Activated CD4-positive, alpha-beta T cell treated with anti-CD3 and anti-CD28 coated beads for 4 hours (primary cell): ENCODE measurements at regions not wholly inside any gene's neighbourhood (a gene's known extent, or its start where the extent isn't known, plus 50 kb on each side); places are given as distances from the start of the nearest gene placed in this dataset.

Experiments used
- DNase-seq, 2 donors: peaks; one replicate each; pipeline ENCODE4 v3.0.0-alpha.2; 2020

GRCh38 chr9:108674766-108675530 is 180.8 kb downstream of the ACTL7B start:
- DNase-seq = no peak

- DNase-seq = no peak
Measured at GRCh38 chr9:108673386-108673785, 182.4 kb downstream of the ACTL7B start.

GRCh38 chr9:108672475-108673190 is 183.2 kb downstream of the ACTL7B start:
- DNase-seq = no peak

GRCh38 chr9:108671794-108672193 is 184.0 kb downstream of the ACTL7B start:
- DNase-seq = no peak

- no peak for DNase-seq
Measured at GRCh38 chr9:108671176-108671575, 184.6 kb downstream of the ACTL7B start.

- no peak for DNase-seq
Measured at GRCh38 chr9:108668938-108669335, 186.8 kb downstream of the ACTL7B start.

- no peak for DNase-seq
Measured at GRCh38 chr9:108668191-108668937, 187.4 kb downstream of the ACTL7B start.

GRCh38 chr9:108666240-108666784 is 189.5 kb downstream of the ACTL7B start:
- no peak for DNase-seq

- no peak for DNase-seq
Measured at GRCh38 chr9:108665521-108666239, 190.1 kb downstream of the ACTL7B start.

GRCh38 chr9:108664309-108665255 is 191.2 kb downstream of the ACTL7B start:
- DNase-seq = no peak

GRCh38 chr9:108663422-108663821 is 192.4 kb downstream of the ACTL7B start:
- no peak for DNase-seq

GRCh38 chr9:108662956-108663355 is 192.8 kb downstream of the ACTL7B start:
- DNase-seq = no peak

- DNase-seq = no peak
Measured at GRCh38 chr9:108662091-108662875, 193.5 kb downstream of the ACTL7B start.

- DNase-seq = no peak
Measured at GRCh38 chr9:108656566-108656965, 199.2 kb downstream of the ACTL7B start.

GRCh38 chr9:108655818-108656217 is 200.0 kb downstream of the ACTL7B start:
- DNase-seq = no peak

GRCh38 chr9:108654566-108654965 is 201.2 kb downstream of the ACTL7B start:
- DNase-seq = no peak

- no peak for DNase-seq
Measured at GRCh38 chr9:108652851-108653250, 202.9 kb downstream of the ACTL7B start.

GRCh38 chr9:108650826-108651225 is 205.0 kb downstream of the ACTL7B start:
- DNase-seq = no peak

GRCh38 chr9:108645520-108645919 is 210.3 kb downstream of the ACTL7B start:
- DNase-seq = no peak

- DNase-seq = no peak
Measured at GRCh38 chr9:108643731-108644510, 211.9 kb downstream of the ACTL7B start.
